ENCODE measurements at regions not wholly inside any gene's neighbourhood (a gene's known extent, or its start where the extent isn't known, plus 50 kb on each side); places are given as distances from the start of the nearest gene placed in this dataset.

DNA sequence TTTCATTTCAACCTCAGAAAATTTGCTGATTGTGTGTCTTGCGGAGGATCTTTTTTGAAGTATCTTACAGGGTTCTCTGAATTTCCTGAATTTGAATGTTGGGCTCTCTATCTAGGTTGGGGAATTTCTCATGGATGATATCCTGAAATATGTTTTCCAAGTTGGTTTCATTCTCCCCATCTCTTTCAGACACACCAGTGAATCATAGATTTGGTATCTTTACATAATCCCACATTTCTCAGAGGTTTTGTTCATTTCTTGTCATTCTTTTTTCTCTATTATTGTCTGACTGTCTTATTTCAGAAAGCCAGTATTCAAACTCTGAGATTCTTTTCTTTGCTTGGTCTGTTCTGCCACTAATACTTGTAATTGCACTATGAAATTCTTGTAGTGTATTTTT, 456.9 kb downstream of the PRELID2 start:
- H3K27me3 ChIP-seq, result no peaks in the 10 kb centered on the region
- H3K9me3 ChIP-seq, result peaks cover 6 to 49% of the 10 kb centered on the region in 2 donors
- no peak overlapping the region for H3K4me3 ChIP-seq
- no peaks in the 10 kb centered on the region for H3K4me1 ChIP-seq
- H3K36me3 ChIP-seq, result no peaks in the 10 kb centered on the region
- DNase-seq (ENCODE audit: low spot score), result no peak
- TF ChIP-seq, protein P1, sequence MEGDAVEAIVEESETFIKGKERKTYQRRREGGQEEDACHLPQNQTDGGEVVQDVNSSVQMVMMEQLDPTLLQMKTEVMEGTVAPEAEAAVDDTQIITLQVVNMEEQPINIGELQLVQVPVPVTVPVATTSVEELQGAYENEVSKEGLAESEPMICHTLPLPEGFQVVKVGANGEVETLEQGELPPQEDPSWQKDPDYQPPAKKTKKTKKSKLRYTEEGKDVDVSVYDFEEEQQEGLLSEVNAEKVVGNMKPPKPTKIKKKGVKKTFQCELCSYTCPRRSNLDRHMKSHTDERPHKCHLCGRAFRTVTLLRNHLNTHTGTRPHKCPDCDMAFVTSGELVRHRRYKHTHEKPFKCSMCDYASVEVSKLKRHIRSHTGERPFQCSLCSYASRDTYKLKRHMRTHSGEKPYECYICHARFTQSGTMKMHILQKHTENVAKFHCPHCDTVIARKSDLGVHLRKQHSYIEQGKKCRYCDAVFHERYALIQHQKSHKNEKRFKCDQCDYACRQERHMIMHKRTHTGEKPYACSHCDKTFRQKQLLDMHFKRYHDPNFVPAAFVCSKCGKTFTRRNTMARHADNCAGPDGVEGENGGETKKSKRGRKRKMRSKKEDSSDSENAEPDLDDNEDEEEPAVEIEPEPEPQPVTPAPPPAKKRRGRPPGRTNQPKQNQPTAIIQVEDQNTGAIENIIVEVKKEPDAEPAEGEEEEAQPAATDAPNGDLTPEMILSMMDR (IDR thresholded peaks at IDR 0.05), result no peak
- H3K27ac ChIP-seq, result no peak overlapping the region

DNA sequence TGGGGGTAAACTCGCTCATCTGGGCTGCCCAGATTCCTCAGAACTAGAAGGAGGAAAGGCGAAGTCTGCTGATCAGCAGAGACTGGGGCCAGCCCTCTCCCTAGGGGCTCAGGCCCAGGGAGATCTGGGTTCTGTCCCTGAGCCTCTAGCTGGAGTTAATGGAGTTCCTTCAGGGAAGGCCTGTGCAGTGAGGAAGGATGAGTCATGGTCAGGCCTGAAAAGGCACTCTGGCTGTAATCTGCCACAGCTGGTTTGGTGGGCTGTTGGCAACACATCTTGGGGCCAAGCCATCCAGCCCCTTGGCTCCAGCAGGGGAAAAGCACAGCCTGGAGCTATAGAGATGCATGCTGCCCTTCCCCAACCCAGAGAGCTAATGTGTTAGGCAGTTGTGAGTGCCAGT, 459.6 kb downstream of the PRELID2 start:
- TF ChIP-seq, protein P1 (IDR thresholded peaks at IDR 0.05), result no peak
- H3K9me3 ChIP-seq, result peaks cover 6 to 54% of the 10 kb centered on the region in 2 donors
- H3K4me3 ChIP-seq, result no peak overlapping the region
- no peaks in the 10 kb centered on the region for H3K4me1 ChIP-seq
- no peak for DNase-seq (ENCODE audit: low spot score)
- no peak overlapping the region for H3K27ac ChIP-seq
- H3K27me3 ChIP-seq, result no peaks in the 10 kb centered on the region
- H3K36me3 ChIP-seq, result no peaks in the 10 kb centered on the region

DNA sequence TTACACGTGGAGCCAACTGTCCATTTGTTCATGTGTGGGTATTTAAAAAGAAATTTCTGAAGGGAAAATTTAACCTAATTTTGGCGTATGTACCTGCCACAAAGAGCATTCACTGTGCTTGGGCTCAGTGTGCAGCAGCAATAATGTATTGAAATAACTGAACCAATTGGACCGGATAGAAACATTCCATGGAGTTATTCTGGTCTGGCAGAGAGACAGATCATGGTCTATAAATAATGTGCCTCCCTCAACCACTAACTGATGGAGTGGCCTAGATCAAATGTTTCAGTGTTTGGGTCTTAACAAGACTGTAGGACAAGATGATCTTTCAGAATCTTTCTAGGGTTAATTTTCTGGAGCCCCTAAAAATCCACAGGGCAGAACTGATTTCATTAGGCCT, 469.7 kb downstream of the PRELID2 start:
- TF ChIP-seq, protein P1 (IDR thresholded peaks at IDR 0.05), result no peak
- H3K36me3 ChIP-seq, result no peaks in the 10 kb centered on the region
- no peaks in the 10 kb centered on the region for H3K27me3 ChIP-seq
- no peaks in the 10 kb centered on the region for H3K9me3 ChIP-seq
- H3K4me1 ChIP-seq, result no peaks in the 10 kb centered on the region
- DNase-seq (ENCODE audit: low spot score), result no peak
- no peak overlapping the region for H3K27ac ChIP-seq
- no peak overlapping the region for H3K4me3 ChIP-seq

DNA sequence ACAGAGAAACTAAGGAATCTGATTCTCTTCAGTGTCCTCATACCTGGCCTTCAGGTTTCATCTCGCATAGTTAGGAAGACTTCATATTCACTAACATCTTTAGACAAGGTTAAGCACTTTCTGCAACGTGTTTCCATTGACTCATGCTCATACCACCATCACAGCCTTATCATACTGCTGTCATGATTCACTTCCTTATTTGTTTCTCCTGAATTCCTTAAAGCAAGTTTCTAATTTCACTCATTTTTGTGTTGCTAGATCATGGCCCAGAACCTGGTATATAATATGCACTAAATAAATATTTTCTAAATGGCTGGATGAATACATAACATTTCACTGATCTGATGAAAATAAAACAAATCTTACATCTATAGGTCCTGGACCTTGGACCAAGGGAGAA, 472.9 kb downstream of the PRELID2 start:
- no peak overlapping the region for H3K27ac ChIP-seq

DNA sequence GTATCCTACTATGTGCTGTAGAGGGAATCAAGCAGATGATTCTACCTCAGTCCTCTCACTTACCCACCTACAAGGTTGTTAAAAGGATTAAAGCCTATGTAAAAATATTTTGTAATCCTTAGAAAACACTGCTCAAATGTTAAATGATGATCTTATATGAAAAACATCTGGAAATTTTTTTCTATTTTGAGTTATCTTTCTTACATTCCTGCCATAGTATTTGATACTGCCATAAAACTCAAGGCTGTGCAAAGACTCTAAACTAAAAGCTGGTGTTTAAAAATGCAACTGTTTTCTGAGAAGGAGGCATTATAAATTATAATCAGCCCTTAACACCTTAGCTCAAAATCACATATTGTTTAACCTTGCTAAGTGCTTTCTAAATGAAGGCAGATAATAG, 474.2 kb downstream of the PRELID2 start:
- Histone ChIP-seq H3K27me3 (no peaks in the 10 kb centered on the region), H3K4me1 (no peaks in the 10 kb centered on the region), H3K9me3 (no peaks in the 10 kb centered on the region), H3K4me3 (no peak overlapping the region), H3K36me3 (no peaks in the 10 kb centered on the region), H3K27ac (no peak overlapping the region)
- TF ChIP-seq, protein P1 (IDR thresholded peaks at IDR 0.05), result no peak
- DNase-seq (ENCODE audit: low spot score), result no peak

More for the DNA sequence above, 472.9 kb downstream of the PRELID2 start:
- no peak overlapping the region for H3K4me3 ChIP-seq
- no peaks in the 10 kb centered on the region for H3K9me3 ChIP-seq
- H3K36me3 ChIP-seq, result no peaks in the 10 kb centered on the region
- H3K4me1 ChIP-seq, result no peaks in the 10 kb centered on the region
- H3K27me3 ChIP-seq, result no peaks in the 10 kb centered on the region
- TF ChIP-seq, protein P1 (IDR thresholded peaks at IDR 0.05), result no peak
- no peak for DNase-seq (ENCODE audit: low spot score)

DNA sequence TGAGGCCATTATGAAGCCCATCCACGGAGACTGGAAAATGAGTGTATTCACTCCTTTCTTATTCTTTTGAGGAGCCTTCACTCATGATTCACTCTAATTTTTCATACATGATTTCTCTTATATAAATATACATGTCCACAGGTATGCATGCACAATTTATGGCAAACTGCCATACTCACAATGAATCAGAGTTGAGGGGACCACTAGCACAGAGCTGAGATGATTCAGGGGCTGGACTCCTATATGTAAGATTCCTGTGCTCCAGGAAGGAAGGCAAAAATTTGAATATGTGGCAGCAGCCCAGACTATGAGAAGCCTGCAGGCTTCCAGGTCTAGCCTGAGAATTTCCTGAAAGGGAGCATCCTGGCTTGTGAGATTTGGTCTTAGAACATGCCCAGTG, 484.6 kb downstream of the PRELID2 start:
- Histone ChIP-seq H3K27ac (no peak overlapping the region), H3K36me3 (no peaks in the 10 kb centered on the region), H3K4me3 (no peak overlapping the region), H3K9me3 (no peaks in the 10 kb centered on the region), H3K4me1 (no peaks in the 10 kb centered on the region), H3K27me3 (no peaks in the 10 kb centered on the region)
- no peak for DNase-seq (ENCODE audit: low spot score)
- TF ChIP-seq, protein P1 (IDR thresholded peaks at IDR 0.05), result no peak

All from right atrium auricular region (tissue), 2 donors.